Right kidney (tissue), 1 donor: ENCODE measurements at regions not wholly inside any gene's neighbourhood (a gene's known extent, or its start where the extent isn't known, plus 50 kb on each side); places are given as distances from the start of the nearest gene placed in this dataset.
"Not testable (repeated sequence)": the region's sequence is repeated elsewhere in the genome, so short reads cannot be mapped to it uniquely, and the experiment has no call there.

Experiments
- DNase-seq: peaks from one replicate; pipeline ENCODE4 v3.0.0-alpha.2; 2016

DNA sequence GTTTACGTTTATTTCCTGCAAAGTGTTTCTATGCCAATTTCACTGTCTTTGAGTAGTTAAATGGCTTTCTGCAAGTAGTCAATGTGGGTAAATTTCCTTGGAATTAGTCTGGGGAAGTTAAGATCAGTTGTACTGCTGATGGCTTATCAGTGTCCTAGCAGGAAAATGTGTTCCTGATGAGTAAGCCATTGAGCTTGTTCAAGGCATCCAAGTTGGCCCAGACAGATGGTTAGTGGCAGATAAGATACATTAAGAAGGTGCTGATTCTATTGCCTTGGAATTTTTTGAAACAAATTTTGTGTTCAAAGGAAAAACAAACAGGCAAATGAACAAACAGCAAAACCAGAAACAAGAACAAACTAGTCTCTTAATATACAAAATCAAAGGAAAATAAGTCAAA, 258.4 kb downstream of the MAP2K6 start:
- DNase-seq, result no peak

DNA sequence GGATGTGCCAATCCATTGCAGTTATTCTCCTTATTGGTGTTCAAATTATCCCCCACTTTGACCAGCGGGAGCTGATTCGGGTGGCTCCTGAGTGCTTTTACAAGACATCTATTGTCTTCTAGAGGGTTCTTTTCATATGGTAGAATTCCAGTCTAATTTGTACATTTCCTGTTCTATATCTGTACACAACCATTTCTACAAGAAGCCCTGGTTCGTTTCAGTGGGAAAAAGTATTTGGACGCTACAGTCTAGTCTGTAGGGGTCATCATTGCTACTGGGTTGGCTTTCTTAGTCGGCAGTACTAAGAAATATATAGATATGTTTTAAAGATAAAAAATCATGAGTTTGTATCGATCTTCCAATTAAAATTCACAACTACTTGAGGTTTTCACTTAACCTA, 262.6 kb downstream of the MAP2K6 start:
- DNase-seq, result no peak

DNA sequence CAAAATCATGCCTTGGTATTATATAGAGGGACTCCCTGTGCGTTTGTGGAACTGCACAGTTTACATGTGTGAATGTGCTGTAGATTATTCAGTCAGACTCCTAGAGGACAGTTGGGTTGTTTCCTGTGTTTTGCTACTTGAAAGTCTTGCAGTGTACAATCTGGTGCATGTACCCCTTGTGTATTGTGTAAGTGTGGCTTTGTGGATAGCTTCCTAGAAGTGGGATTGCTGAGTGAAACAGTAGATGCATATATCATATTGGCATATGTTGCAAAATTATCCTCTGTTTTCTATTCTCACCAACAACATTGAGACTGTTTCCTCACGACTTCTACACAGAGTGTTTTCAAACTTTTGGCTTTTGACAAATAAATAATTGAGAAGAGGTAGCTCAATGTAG, 263.7 kb downstream of the MAP2K6 start:
- DNase-seq, result no peak

DNA sequence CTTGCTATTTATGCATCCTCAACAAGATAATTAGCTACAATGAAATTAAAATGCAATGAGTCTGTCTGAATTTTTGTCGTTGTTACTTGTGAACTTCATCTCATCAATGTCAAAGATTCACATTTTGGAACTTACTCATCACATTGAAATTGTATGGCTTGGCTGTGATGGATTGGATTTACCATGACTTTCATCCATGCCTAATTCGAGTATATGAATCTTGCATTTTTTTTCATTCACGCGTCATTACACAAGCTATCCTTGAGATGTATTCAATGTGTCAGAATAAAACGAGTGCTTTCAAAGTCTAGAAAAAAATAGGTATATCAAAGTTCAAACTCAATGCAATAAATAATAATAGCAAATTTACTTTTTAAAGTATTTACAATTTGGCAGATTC, 265.3 kb downstream of the MAP2K6 start:
- no peak for DNase-seq

DNA sequence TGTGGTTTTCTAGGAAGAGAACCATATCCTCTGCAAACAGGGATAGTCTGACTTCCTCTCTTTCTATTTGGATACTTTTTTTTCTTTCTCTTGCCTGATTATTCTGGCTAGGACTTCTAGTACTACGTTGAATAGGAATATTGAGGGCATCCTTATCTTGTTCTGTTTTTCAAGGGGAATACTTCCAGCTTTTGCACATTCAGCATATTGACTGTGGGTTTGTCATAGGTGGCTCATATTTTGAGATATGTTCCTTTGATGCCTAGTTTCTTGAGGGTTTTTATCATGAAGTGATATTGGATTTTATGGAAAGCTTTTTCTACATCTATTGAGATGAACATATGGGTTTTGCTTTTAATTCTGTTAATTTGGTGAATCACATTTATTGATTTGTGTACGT, 269.8 kb downstream of the MAP2K6 start:
- DNase-seq, result no peak

DNA sequence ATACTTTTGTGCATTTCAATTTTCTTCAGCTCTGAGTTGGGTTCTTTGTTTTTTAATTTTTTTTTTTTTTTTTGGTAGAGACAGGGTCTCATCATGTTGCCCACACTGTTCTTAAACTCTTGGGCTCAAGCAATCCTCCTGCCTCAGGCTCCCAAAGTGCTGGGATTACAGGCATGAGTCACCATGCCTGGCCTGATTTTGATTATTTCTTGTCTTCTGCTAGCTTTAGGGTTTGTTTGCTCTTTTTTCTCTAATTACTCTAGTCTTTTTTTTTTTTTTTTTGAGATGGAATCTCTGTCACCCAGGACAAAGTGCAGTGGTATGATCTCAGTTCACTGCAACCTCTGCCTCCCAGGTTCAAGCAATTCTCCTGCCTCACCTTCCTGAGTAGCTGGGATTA, 270.7 kb downstream of the MAP2K6 start:
- not testable (repeated sequence) for DNase-seq

DNA sequence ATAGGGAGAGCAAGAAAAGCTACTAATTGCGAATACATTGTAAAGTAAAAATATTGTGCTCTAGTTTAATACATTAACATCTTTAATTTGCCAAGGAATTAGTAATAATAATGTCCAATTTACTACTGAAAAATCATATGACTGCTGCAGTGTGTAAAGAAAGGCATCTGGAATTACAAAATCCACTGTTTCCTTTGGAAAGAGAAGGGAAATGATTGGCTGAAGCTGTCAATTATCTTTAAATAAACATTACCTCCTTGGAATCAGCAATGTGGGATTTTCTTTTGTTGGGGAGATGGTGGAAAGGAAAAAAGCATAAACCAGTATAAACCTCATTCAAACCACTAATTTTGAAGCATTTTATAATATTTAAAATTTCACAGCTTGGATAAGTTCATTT, 276.0 kb downstream of the MAP2K6 start:
- DNase-seq, result no peak

DNA sequence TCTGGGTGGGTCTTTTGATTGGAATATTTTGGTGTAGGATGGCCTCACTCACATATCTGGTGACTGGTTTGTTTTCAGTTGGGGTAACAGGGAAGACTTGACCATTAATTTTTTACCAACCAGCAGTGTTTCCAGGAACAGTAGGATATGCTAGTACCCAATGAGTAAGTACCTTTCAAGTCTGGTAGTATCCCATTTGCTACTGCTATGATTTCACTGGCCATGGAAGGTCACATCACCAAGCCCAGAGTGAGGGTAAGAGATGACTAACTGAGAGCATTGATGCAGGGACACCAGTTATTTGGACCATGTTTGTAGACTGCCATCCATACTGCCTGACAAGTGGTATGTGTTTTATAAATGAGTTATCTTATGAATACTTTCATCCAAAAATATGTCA, 277.7 kb downstream of the MAP2K6 start:
- DNase-seq, result no peak

DNA sequence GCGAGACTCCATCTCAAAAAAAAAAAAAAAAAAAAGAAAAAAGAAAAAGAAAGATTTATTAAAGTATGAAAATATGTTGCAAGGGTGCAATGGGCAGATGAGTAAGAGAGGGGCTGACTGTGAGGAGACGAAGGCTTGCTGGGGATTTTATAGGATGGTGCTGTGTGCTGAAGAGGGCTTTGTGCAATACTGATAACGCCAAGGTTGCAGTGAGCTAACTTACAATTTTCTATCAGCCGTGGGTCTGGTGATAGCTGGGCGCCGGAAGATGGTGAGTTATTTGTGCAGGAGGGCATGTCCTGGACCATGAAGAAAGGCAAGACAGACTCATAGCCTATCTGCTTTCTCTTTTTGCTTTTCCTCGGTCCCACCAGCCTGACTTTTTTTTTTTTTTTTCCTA, 281.1 kb downstream of the MAP2K6 start:
- DNase-seq, result no peak

DNA sequence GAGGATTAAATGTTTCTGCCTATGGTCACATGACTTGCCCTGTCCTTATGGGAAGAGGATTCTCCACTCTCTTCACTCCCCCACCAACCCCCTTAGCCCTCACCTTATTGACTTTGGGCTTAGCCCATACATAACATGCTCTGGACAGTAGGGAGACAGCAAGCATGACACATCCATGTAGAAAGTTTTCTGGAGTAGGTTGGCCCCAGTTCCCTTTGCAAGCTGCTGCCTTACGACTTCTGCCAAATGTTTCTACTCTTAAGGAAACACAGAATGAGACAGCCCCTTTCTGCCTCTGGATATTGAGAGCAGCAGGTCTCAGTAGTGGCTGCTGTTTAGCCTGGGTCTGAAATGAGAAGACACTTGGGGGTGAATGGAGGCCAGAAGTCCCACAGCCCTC, 282.2 kb downstream of the MAP2K6 start:
- no peak for DNase-seq

DNA sequence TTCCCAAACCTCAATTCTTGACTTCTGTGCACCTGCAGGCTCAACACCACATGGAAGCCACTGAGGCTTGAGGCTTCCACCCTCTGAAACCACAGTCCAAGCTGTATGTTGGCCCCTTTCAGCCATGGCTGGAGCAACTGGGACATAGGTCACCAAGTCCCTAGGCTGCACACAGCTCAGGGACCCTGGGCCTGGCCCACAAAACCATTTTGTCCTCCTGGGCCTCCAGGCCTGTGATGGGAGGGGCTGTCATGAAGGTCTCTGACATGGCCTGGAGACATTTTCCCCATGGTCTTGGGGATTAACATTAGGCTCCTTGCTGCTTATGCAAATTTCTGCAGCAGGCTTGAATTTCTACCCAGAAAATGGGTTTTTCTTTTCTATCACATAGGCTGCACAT, 283.9 kb downstream of the MAP2K6 start:
- not testable (repeated sequence) for DNase-seq

DNA sequence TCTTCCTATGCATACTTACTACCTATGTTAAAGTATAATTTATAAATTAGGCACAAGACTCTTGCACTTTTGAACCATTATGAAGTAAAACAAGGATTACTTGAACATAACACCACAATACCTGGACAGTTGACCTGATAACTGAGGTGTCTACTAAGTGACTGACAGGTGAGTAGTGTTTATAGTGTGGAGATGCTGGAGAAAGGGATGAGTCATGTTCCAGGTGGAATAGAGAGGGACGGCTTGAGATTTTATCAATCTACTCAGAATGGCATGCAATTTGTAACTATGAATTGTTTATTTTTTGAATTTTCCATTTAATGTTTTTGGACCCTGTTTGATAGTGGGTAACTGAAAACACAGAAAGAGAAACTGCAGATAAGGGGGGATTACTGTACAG, 287.6 kb downstream of the MAP2K6 start:
- DNase-seq, result no peak

DNA sequence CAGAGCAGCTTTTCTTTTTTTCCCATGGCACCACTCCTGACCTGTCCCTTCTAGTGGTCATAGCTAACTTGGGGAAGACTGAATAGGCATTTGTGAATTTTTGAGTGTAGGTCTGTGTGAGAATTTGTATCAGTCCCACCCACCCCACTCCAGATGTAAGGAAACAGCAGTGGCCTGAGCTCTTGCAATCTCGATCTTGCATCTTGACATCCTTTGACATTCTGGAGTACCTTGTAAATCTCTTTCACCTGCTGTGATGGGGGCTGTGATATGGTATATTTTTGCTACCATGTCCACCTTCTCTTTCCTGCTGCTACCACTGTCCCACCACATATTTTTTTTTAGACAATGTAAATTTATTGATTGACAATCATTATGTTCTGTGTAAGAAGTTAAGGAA, 289.3 kb downstream of the MAP2K6 start:
- DNase-seq, result no peak

DNA sequence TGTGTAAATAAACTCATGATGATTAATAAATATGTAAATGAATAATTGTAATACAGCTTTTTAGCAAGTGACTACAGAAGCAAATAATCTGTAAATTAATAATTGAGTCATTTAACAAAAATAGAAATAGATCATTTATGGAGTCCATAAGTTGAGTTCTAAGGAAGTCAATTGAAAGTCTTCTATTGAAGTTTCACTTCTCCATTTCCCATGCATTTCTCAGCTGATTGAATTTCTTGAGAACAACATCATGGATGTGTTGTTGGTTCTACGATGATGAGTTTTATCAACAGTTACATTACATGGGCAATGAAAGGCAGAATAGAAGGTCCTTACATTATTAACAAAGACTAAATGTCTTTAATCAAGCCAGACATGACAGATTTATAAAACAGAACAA, 290.4 kb downstream of the MAP2K6 start:
- DNase-seq, result no peak

DNA sequence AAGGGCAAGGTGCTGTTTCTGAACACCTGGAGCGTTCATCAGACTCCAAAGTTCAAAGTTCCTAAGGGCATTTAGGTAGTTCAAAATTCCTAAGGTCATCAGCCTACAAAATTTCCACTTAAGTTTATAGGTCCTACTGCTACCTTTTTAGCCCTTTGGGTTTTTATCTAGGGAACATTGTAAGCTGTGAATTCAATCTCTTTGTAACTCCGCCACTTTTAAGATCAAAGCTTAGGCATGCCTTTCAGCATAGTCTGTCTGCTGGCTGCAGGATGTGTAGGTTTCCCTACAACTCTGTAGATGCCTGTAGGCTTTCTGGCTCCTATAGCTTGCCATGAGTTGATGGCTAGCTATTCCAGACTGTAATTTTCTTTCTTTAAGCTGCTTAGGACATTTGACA, 291.6 kb downstream of the MAP2K6 start:
- DNase-seq, result no peak

DNA sequence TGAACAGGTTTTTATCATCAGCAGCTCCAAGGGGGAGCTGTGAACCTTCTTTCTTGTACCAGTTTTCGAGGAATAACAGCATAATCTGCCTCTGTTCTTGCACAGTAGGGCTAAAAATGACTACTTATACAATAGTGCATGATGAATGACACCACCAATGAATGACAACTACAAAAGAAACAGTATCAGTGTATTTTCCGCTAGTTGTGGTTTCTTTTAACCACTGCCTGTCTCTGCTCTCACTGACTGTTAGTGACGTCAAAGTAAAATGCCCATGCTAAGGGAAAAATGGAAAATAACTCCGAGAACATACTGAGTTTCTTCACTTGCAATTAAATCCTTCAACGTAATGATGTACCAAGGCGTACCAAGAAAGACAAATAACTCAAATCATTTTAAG, 294.9 kb downstream of the MAP2K6 start:
- no peak for DNase-seq

DNA sequence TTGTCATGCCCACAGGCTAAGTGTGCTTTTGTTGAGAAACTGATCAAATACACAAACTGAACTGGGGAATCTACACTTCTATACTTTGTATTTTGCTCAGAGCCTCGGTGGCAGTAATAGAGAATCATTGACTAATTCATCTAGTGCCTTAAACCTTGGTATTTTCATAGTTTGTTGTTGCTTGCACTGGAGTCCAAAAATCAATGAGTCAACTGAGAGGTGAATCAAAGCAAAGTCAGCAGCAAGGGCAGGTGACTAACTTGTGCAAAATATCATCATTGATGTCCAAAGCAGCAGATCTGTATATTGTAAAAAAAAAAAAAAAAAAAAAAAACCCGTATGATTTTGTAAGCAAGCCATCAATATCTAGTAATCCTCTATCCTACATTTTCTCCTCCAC, 296.4 kb downstream of the MAP2K6 start:
- no peak for DNase-seq

DNA sequence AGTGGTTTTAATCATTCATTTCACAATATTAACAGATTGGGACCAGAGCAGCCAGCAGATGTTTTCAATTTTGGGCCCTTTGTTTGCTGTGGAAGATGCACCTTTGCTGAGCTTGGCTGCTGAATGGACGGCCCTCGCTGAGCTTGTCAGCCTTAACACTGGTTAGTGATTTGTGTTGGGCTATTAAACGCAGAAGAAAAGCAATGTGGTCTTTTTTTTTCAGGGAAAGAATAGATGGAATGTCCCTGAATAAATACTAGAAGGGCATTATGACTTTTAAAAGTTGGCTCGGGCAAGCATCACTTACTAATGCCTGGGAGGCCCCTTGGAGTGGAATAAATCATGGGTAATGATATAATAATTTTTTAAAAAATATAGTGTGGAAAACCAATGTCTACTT, 297.0 kb downstream of the MAP2K6 start:
- DNase-seq, result no peak

DNA sequence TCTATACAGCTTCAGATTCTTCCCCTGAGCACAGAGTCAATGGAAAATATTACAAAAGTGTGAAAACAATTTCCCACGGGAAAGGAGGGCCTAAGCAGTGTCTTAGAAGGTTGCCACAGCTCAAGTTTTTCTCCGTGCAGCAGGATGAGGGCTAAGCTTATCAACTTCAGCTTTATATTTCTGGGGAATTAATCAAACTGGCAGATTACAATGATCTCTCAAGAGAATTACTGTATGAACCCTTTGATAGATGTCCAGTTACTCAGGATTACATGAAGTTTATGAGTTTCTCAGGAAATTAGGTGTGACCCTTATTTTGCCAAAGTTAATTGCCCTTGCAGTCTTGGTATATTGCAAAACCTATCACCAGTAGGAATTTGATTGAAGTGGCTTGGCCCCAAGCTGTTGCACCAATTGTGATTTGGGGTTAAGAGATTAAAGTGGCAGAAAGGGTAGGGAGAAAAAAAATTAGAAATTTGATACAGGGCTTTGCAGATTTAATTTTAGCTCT, 298.4 kb downstream of the MAP2K6 start:
- DNase-seq, result no peak

DNA sequence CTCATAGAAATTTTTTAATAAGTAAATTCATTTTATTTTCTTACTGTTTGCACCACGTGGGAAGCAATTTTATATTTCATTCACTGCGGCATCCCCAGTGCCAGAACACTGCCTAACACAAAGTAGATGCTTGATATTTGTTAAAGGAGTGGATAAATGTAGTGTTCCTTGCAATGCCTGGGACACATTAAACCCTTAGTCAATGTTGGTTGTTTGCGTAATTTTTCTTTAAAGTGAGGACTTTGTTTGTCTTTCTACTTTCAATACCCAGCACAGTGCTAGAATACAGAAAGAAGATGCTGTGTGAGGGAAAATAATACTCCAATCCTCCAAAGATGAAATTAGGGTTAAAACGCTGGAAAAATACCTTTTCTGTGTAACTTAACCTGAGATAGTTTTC, 299.3 kb downstream of the MAP2K6 start:
- no peak for DNase-seq

DNA sequence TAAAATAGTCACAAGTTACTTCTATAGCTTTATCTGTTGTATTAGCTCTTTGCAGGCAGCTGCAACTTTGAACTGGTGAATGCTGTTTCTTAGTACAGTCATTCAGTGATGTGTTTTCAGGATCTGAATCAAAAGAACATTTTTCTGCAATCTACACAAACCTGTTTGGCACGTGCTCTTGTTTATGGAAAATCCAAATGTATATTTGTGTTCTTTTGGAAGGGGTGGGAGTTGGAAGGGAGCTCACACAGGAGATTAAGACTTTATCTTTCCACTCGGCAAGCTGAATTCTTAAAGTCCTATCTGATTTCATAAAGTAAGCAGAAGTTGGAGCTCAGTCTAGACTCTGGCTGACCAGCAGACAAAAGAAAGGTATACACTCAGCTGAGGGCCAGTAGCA, 300.2 kb downstream of the MAP2K6 start:
- no peak for DNase-seq

DNA sequence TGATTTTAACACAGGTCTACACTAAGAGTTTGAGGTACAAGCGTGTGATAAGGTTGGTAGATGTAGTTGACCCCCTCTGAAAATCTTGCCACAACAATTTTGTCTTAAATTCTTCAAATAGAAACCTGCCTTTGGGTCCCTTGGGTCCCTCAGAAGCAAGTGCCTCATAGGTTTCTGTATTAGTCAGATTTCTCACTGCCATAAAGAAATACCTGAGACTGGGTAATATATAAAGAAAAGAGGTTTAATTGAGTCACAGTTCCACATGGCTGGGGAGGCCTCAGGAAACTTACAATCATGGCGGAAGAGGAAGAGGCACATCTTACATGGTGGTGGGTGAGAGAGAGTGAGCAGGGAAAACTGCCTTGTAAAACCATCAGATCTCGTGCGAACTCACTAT, 301.2 kb downstream of the MAP2K6 start:
- DNase-seq, result no peak

DNA sequence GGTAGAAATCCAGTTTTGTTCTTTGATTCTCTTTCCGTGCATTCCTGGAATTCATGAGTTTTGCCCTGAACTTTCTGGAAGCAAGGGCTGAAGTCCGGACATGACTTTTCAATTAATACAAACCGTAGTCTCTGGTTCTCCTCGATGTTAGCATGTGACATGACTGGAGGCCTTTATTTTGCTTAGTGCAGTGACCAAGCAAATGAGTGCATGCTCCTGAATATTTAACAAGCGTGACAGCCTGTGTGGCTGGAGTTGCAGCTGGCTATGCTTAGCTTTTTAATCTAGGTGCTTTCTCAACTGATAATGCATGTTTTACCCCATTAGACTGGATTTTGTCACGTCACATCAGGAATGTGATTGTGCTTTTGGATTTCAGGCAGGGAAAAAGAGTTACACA, 302.1 kb downstream of the MAP2K6 start:
- peak; percentile 31 for DNase-seq

DNA sequence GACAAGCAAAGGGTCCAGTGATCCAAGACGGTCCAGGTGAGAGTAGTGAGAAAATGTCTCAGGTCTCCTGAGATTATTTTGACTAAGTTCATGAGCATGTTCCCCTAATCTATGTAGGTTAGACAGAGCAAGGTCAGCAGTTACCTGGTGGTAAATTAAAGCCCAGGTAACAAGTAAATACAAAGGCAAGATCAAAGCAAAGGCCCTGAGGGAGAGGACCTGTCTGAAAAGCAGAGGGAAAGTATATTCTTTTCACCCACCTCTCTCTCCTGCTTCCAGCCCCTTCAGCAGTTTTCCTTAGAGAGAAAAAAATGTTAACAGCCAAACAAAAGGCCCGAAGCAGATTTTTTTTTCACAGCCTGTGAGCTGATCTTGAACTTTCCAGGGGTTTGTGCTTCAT, 302.7 kb downstream of the MAP2K6 start:
- DNase-seq, result no peak

DNA sequence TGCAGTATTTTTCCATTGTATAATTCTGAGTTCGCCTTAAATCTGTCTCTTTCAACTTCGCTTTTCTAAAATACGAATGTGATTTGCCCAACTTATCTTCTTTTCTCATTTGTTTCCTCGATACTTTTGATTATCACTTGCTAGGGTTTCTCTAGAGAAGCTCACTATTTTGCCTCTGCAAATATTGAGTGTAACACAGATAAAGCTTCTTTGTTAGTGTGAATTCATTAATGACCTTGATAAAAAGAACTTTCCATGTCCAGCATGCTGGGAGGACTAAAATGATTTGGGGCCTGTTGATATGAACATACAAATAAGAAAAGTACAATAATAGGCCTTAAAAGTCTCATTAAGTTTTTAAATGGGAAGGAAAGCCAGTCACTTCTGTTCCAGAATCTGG, 303.3 kb downstream of the MAP2K6 start:
- no peak for DNase-seq
